Vagina (tissue), 2 donors: ENCODE measurements at regions not wholly inside any gene's neighbourhood (a gene's known extent, or its start where the extent isn't known, plus 50 kb on each side); places are given as distances from the start of the nearest gene placed in this dataset.
A peak's percentile ranks its signal among the peaks of the same experiment; 100 is the strongest.

Source experiments
- DNase-seq, 2 donors: peaks; one replicate each; pipeline ENCODE4 v3.0.0-alpha.2; 2017; ENCODE audit errors: extremely low spot score in 2 of 2
- H3K27ac ChIP-seq: fragments of 200-600 bp; sonication (generic); one replicate; pipeline ENCODE4 v1.5.1; 2019
- H3K27me3 ChIP-seq: fragments of 200-600 bp; sonication (generic); one replicate; pipeline ENCODE4 v1.5.1; 2019
- H3K36me3 ChIP-seq, 2 donors: fragments of 200-600 bp; sonication (generic); one replicate each; pipeline ENCODE4 v1.5.1; 2017 to 2019
- H3K4me1 ChIP-seq: fragments of 200-600 bp; sonication (generic); one replicate; pipeline ENCODE4 v1.5.1; 2019
- H3K4me3 ChIP-seq, 2 donors: fragments of 200-600 bp; sonication (generic); 1 replicate in 1 of 2; 2 replicates in 1 of 2; pipeline ENCODE4 v1.5.1; 2016 to 2019
- H3K9me3 ChIP-seq: fragments of 200-600 bp; sonication (generic); one replicate; pipeline ENCODE4 v1.5.1; 2019
- CTCF ChIP-seq, 3 experiments: fragments of 450-650 bp in 2 of 3; fragments of 200-600 bp in 1 of 3; sonication (generic) in 1 of 3; IDR thresholded peaks; one replicate each; pipeline ENCODE4 v1.5.1; 2017 to 2019; ENCODE audit warnings: antibody characterized with exemption in 3 of 3, mild to moderate bottlenecking in 2 of 3, moderate library complexity in 2 of 3
- POLR2A ChIP-seq, 2 donors: fragments of 450-650 bp; IDR thresholded peaks; one replicate each; pipeline ENCODE4 v1.6.1; 2017; ENCODE audit warnings: antibody characterized with exemption in 2 of 2, mild to moderate bottlenecking in 2 of 2, moderate library complexity in 2 of 2
- POLR2AphosphoS5 ChIP-seq, 2 donors: sonication (generic); formaldehyde crosslinking; IDR thresholded peaks; one replicate each; pipeline ENCODE4 v1.9.0; 2017; ENCODE audit warnings: antibody characterized with exemption in 2 of 2, mild to moderate bottlenecking in 2 of 2, low read depth in 1 of 2; ENCODE audit not compliant: insufficient read depth in 1 of 2
- intact Hi-C: fragments of 100-400 bp; cut with DNase I; formaldehyde crosslinking; loops from one replicate; pipeline ENCODE4 v1.15.1; 2023

DNA sequence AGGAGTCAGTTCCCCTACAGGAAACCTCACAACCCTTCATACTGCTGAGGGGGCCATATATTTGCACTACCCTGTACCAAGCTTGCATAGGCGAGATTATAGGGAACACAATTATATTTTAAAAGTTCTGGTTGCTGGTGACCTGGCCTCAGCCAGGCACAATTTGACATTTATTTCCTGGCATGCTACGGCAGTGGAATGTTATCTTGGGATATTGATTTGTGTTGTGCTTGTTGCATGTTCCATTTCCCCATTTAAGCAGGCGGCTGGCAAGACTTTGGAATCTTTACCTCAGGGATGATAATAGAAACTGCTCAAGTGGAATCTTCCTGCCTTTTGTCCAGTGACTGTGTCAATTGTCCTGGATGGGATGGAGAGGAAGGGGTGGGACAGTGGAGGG lies 67.0 kb upstream of the RPS23 start:
- no peak for DNase-seq
- Histone ChIP-seq H3K4me3 (no peak overlapping the region), H3K9me3 (no peaks in the 10 kb centered on the region), H3K27me3 (no peaks in the 10 kb centered on the region), H3K4me1 (peaks cover 25% of the 10 kb centered on the region), H3K36me3 (no peaks in the 10 kb centered on the region), H3K27ac (no peak overlapping the region)
- intact Hi-C loops: no loop called here
- no peak for TF ChIP-seq POLR2A (IDR thresholded peaks at IDR 0.05)

DNA sequence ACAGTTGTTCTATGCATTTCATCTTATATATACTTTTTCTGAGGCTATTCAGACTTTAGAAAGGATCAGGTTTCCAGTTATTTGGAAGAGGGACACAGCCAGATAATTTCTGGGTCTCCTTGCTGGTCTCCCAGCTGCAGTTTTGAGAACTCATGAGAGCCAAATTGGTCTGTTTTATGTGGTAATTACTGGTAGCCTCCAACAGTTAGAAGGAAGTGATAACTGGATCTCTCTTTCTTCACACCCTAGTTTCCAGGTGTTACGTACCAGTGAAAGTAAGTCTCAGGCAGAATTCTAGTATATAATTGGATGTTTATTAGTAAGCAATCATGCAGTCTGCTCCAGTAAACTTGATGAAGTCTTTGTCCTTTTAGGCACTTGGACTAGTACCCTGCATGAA lies 63.2 kb upstream of the RPS23 start:
- no peak for DNase-seq
- intact Hi-C loops: no loop called here
- TF ChIP-seq POLR2A (IDR thresholded peaks at IDR 0.05) (no peak), CTCF (IDR thresholded peaks at IDR 0.05) (no peak), POLR2AphosphoS5 (IDR thresholded peaks at IDR 0.05; ENCODE audit: insufficient read depth in 1 of 2, low read depth in 1 of 2) (no peak)
- no peaks in the 10 kb centered on the region for H3K27me3 ChIP-seq
- no peaks in the 10 kb centered on the region for H3K9me3 ChIP-seq
- H3K4me3 ChIP-seq: no peak overlapping the region
- H3K4me1 ChIP-seq: no peaks in the 10 kb centered on the region
- no peak overlapping the region for H3K27ac ChIP-seq
- no peaks in the 10 kb centered on the region for H3K36me3 ChIP-seq

- H3K4me3 ChIP-seq: no peak overlapping the region
- TF ChIP-seq POLR2A (IDR thresholded peaks at IDR 0.05): no peak
- no peak for TF ChIP-seq POLR2AphosphoS5 (IDR thresholded peaks at IDR 0.05; ENCODE audit: insufficient read depth in 1 of 2, low read depth in 1 of 2)
- no peak for TF ChIP-seq CTCF (IDR thresholded peaks at IDR 0.05)
- no peaks in the 10 kb centered on the region for H3K27me3 ChIP-seq
- no peaks in the 10 kb centered on the region for H3K9me3 ChIP-seq
- H3K4me1 ChIP-seq: no peaks in the 10 kb centered on the region
- DNase-seq: no peak
- H3K36me3 ChIP-seq: no peaks in the 10 kb centered on the region
- H3K27ac ChIP-seq: no peak overlapping the region
- intact Hi-C loops: no loop called here
Observed at GRCh38 chr5:82340799-82341198, 62.6 kb upstream of the RPS23 start.

- peak in 1 of 2 donors; percentile 62 for DNase-seq
- Histone ChIP-seq H3K27me3 (no peaks in the 10 kb centered on the region), H3K4me3 (no peak overlapping the region), H3K36me3 (no peaks in the 10 kb centered on the region), H3K9me3 (no peaks in the 10 kb centered on the region), H3K4me1 (no peaks in the 10 kb centered on the region), H3K27ac (no peak overlapping the region)
- TF ChIP-seq CTCF (IDR thresholded peaks at IDR 0.05) (no peak), POLR2A (IDR thresholded peaks at IDR 0.05) (no peak), POLR2AphosphoS5 (IDR thresholded peaks at IDR 0.05; ENCODE audit: insufficient read depth in 1 of 2, low read depth in 1 of 2) (no peak)
- intact Hi-C loops: no loop called here
Observed at GRCh38 chr5:82339792-82340191, 61.6 kb upstream of the RPS23 start.

GRCh38 chr5:82338771-82339373 lies 60.7 kb upstream of the RPS23 start:
- TF ChIP-seq POLR2AphosphoS5 (IDR thresholded peaks at IDR 0.05; ENCODE audit: insufficient read depth in 1 of 2, low read depth in 1 of 2) (no peak), CTCF (IDR thresholded peaks at IDR 0.05) (no peak), POLR2A (IDR thresholded peaks at IDR 0.05) (no peak)
- H3K27ac ChIP-seq: no peak overlapping the region

More at GRCh38 chr5:82338771-82339373, 60.7 kb upstream of the RPS23 start:
- Histone ChIP-seq H3K27me3 (no peaks in the 10 kb centered on the region), H3K36me3 (no peaks in the 10 kb centered on the region), H3K4me3 (no peak overlapping the region), H3K4me1 (peaks cover 6% of the 10 kb centered on the region), H3K9me3 (no peaks in the 10 kb centered on the region)
- intact Hi-C loops: no loop called here
- peak in 1 of 2 donors; percentile 65 for DNase-seq
